Bronchial epithelial cell (primary cell): ENCODE measurements at regions not wholly inside any gene's neighbourhood (a gene's known extent, or its start where the extent isn't known, plus 50 kb on each side); places are given as distances from the start of the nearest gene placed in this dataset.

ENCODE experiments used
- DNase-seq: peaks from one replicate; pipeline ENCODE4 v3.0.0-alpha.2; 2010; ENCODE audit warnings: low read depth
- FAIRE-seq: peaks from 2 replicates; lab custom pipeline; 2011; peaks lifted over from hg19 to GRCh38; lab: Jason Lieb, UNC
- H3K27me3 ChIP-seq: 2 replicates; pipeline ENCODE4 v1.5.1; 2011; ENCODE audit warnings: low read length; ENCODE audit not compliant: control insufficient read depth, insufficient read depth
- H3K36me3 ChIP-seq: 2 replicates; pipeline ENCODE4 v1.5.1; 2011; ENCODE audit warnings: low read length; ENCODE audit not compliant: control insufficient read depth, insufficient read depth
- H3K4me3 ChIP-seq: 2 replicates; pipeline ENCODE4 v1.5.1; 2011; ENCODE audit warnings: mild to moderate bottlenecking, low read depth, low read length, control low read depth
- CTCF ChIP-seq: IDR thresholded peaks from 2 replicates; pipeline ENCODE4 v1.5.1; 2011; ENCODE audit warnings: mild to moderate bottlenecking, moderate library complexity, low read length, control low read depth, inconsistent platforms; ENCODE audit not compliant: insufficient read depth, severe bottlenecking

GRCh38 chr2:59080451-59081181, 839.5 kb upstream of the FANCL start:
- Histone ChIP-seq H3K36me3 (no peaks in the 10 kb centered on the region), H3K4me3 (no peak overlapping the region), H3K27me3 (no peaks in the 10 kb centered on the region)
- FAIRE-seq (no peak), DNase-seq (no peak)
- TF ChIP-seq CTCF: no peak

- no peak for FAIRE-seq
- no peak for TF ChIP-seq CTCF
- H3K36me3 ChIP-seq: no peaks in the 10 kb centered on the region
These were observed 836.9 kb upstream of the FANCL start for GRCh38 chr2:59077981-59078531.

GRCh38 chr2:59077026-59077725, 836.1 kb upstream of the FANCL start:
- no peaks in the 10 kb centered on the region for H3K36me3 ChIP-seq
- FAIRE-seq: no peak
- no peak for TF ChIP-seq CTCF
- DNase-seq: no peak
- H3K4me3 ChIP-seq: no peak overlapping the region
- H3K27me3 ChIP-seq: no peaks in the 10 kb centered on the region

More at GRCh38 chr2:59077981-59078531, 836.9 kb upstream of the FANCL start:
- no peaks in the 10 kb centered on the region for H3K27me3 ChIP-seq
- H3K4me3 ChIP-seq: no peak overlapping the region
- no peak for DNase-seq

- FAIRE-seq: no peak
- H3K27me3 ChIP-seq: no peaks in the 10 kb centered on the region
- no peak overlapping the region for H3K4me3 ChIP-seq
These were observed 835.0 kb upstream of the FANCL start for GRCh38 chr2:59076079-59076619.

GRCh38 chr2:59074071-59074470, 832.9 kb upstream of the FANCL start:
- DNase-seq (no peak), FAIRE-seq (no peak)
- no peak for TF ChIP-seq CTCF
- Histone ChIP-seq H3K36me3 (no peaks in the 10 kb centered on the region), H3K4me3 (no peak overlapping the region), H3K27me3 (no peaks in the 10 kb centered on the region)

More at GRCh38 chr2:59076079-59076619, 835.0 kb upstream of the FANCL start:
- H3K36me3 ChIP-seq: no peaks in the 10 kb centered on the region
- no peak for DNase-seq
- no peak for TF ChIP-seq CTCF
